Hypothalamus (tissue), 51 donors: ENCODE measurements at regions not wholly inside any gene's neighbourhood (a gene's known extent, or its start where the extent isn't known, plus 50 kb on each side); places are given as distances from the start of the nearest gene placed in this dataset.
A peak's percentile ranks its signal among the peaks of the same experiment; 100 is the strongest.

Source experiments
- DNase-seq, 51 donors: peaks; one replicate each; lab custom pipeline; 2025; lab: John Stamatoyannopoulos, UW

DNA sequence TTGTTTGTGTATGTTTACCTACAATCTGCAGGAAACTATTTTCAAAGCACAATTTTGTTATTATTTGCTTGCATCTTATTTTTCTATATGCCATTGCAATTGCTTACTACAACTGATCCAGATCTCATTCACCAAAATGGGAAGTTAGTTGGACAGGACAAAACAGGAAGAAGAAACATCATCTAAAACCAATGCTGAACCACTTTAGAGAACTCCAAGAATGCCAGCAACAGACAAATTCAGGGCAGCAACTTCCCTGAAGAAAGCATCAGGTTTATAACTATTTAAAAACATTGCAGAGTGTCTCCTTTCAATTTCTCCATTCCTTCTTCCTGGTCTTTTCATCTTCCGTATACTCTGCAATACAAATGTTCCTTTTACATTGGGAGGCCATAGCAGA, 82.4 kb upstream of the SMYD2 start:
- DNase-seq: no peak

DNA sequence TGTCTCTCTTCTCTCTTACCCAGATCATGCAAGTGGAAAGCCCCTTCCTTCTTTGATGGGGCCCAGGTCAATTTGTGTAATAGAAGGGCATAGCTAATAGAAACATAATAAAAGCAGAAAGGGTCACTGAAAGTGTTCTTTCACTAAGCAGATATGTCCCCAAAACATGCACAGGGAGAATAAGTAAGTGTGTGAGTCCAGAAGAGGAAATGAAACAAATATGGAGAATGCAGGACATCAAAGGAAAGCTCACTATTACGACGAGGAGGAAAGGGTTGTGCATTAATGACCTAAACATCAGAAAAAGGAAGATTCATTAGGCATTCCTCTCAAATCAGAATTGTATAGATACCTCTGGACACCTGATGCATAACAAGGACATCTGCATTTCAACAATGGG, 81.4 kb upstream of the SMYD2 start:
- DNase-seq: no peak

DNA sequence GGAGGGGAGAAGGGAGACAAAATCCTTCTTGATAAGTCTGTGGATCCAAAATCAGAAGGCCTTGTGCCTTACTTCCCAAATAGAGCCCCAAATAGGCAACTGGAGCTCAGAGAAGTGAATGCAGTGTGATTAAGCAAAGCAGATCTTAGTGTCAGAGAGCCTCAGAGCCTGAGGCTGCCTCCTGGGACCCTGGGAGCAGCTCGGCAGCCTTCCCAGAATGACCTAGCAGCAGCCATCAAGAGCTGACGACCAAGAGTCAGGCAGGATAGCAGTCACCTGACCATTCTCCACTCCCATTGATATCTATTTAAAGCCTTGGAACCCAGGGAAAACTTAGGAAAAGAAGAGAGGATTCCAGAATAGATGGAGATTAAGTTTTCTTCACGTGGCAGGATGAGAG, 78.0 kb upstream of the SMYD2 start:
- no peak for DNase-seq

DNA sequence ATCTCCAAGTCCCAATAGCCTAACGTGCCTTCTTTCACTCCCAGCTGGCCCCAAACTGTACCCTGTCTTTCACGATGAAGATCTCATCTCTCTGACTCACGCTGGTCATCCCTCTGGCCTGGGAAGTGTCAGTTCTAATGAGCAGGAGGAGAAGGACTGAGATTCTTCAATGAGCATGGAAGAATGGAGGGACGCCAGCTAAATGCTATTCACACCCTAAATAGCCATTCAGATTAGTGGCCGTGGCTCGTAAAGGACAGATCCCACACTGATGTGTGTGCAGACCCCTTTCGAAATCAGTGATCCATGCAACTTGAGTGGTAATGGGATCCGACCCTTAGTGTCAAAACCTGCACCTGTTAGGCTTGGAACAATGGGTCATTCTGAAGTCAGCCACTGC, 75.9 kb upstream of the SMYD2 start:
- DNase-seq: no peak

DNA sequence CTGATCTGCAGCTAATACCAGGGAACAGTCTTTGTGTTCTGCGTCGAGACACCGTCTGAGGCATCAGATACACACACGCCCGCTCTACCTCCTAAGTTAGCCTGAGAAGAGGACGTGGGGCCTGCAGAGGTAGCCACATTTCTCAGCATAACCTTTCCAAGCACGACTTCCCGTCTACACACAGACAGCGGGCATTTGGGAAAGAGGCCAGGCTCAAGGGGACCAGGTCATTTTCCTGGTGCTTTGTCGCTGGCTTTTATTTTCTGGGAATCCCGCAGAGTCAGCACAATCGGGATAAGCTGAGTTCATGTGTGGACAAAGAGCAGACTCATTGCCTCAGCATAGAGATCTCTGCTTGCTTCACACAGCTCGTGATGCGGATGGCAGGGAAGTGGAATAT, 72.5 kb upstream of the SMYD2 start:
- peak in 4 of 51 donors; percentile 5 to 60 (median 21) for DNase-seq

DNA sequence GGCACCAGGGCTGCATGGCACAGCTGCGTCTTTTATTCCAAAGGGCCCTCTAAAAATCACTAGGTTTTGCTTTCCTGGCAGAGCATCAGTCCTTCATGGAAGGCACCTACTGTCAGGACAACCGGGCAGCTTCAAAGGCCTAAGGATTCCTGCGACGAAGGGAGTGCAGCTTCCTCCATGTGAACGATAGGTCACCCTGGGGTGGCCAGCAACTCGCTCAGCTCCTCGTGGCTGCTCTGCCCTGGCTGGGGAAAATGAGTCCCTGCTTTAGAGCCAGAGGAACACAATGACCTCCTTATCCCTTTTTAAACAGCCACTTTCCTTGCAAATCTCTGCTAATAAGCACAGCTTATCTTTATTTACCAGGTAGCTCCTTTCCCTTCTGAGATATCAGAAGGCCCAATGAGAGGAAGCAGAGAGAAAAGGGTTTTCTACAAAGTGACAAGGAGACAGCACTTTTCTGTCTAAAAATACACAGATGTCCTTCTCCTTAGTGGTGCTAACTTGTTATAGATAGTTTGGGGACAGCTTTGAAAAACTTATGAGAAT, 71.6 kb upstream of the SMYD2 start:
- DNase-seq: peak in 4 of 51 donors; percentile 2 to 11 (median 6)

DNA sequence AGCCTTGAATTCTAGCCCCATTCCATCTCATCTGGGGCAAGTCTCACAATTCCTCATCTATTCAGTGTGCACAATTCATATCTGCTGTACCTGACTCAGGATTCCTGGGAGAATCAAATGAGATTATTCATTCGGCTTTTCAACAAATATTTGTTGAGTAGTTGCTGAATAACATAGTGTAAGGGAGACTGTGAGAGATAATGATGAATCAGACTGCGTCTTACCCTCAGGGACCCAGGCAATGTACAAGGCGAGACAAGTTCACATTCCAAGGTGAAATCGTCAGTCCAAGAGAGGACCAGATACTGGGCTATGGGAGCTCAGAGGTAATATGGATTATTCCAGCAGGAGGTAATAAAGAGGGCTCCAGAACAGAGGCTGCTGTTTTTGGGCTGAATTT, 67.8 kb upstream of the SMYD2 start:
- DNase-seq: no peak

DNA sequence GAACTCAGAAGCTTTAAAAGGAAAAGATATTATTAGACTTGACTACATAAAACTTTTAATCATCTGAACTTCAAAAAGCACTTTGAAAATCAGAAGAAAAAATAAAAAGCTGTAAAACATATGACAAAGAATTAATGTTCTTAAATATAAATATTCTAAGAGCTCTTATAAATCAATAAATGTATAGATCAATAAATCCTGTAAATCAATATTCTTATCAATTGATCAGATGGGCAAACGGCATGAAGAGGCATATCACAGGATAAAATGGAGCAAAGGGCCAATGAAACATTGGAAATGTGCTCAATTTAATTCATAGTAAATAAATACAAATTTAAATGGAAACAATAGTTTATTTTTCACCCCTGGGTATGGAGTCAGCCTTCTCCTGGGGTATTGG, 66.1 kb upstream of the SMYD2 start:
- no peak for DNase-seq

DNA sequence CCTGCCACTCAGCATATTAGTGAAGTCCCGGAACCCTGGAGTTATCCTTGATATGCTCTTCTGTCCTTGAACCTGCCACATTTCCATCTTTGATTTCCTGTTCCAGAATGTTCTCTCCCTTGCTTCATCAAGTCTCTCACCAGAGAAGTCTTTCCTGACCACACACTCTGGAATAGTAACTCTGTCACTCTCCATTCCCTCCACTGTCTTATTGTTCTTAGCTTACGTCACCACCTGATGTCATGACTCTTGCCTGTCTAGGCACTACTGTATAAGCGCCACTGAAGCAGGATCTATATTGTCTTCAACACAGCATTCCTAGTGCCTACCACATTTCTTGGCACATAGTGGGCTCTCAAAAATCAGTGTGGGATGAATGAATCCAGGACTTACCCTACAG, 65.4 kb upstream of the SMYD2 start:
- no peak for DNase-seq

DNA sequence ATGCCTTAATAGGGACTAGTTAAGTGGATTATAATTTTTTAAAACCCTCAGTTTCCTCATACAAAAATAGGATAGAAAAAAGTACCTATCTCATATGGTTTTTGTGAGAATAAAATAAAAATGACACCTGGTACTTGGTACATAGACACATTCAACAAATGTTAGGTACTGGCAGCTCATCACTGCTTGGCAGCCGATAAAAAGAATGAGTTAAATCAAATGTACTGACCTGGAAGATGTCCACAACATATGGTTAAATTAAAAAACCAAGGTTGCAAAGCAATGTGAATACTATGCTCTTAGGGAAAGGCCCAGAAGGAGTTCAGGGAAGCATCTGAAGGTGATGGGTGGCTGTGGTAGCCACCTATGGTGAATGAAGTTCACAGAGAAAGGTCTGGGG, 64.9 kb upstream of the SMYD2 start:
- DNase-seq: no peak

DNA sequence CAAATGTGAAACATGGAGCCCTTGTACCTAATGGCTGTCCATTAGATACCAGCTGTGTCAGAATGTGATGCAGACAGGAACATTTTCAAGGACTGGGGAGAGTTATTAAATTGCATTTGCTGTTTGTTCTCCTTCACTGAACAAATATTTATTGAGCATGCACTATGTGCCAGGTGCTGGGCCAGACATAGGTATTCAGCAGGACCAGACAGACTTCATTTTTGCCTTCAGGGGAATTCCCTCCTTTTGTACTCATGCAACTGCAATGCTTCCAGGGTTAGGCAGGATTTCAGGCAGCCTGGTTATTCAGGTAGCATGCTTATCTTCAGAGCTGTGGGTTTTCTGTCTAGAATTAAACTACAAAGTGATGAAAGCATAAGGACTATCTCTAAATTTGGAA, 64.2 kb upstream of the SMYD2 start:
- no peak for DNase-seq

DNA sequence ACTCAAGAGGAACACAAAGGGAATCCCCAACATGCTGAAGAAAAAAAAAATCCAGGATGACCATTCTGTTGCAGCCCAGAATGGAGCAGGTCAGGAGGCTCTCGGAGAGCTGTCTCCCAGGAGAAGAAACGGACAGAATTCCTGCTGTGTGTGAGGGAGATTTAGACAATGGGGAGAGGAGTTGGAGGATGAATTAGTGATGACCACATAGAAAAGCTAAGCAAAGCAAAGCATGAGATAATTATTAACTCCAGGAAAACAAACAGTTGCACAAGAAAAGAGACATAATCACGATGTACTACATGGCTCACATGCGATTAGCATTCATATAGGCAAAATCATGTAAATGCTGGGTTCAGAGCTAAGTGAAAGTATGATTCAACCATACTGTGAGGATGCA, 61.1 kb upstream of the SMYD2 start:
- no peak for DNase-seq

DNA sequence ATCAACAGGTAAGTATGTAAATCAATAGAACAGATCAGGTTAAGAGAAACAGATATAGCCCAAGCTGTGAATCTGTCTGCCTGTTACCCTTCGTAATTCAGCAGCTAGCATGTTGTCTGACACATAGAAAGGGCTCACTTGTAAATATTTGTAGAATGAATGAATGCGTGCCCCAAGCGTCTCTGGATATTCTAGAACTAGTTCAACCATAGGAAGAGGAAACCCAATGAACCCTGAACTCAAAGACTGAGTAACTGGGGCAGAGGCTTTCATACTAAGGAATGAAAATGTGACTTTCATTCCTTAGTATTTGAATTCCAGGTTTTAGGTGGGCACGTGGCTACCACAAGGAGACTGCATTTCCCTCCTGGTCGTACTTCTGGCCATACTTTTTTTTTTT, 60.1 kb upstream of the SMYD2 start:
- DNase-seq: no peak

DNA sequence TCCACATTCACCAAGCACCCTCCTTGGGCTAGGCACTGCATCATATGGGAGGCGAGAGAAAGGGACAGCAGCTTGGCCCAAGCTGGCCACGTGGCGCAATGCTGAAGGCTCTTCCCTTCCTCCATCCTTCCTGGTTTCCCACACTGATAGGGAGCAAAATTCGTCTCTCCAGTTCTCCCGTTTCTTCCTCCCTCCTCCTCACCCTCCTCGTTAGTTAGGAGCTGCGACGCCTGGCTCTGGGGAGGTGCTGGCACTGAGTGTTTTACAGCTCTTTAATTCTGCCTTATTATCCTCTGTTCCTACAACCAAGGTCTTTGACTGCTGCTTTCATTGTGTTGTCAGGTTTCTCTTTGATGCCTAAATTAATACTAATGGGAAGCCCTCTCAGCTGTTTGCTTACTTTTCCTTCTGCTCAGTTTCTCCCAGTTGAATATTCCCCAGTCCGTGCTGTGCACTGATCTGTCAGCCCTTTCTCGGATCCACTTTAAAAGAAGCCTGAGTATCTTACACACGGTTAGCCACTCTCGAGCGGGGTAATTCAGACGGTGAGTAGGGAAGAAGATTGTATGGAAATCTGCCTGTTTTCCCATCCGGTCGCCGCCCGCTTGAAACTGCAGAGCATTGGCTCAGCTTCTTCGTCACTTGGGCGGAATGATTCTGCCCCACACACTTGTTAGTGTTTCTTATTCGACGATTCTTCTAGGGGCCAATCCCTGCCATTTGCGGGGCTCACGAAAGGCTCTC, 56.2 kb upstream of the SMYD2 start:
- peak in 2 of 51 donors; percentile 8 to 14 for DNase-seq

DNA sequence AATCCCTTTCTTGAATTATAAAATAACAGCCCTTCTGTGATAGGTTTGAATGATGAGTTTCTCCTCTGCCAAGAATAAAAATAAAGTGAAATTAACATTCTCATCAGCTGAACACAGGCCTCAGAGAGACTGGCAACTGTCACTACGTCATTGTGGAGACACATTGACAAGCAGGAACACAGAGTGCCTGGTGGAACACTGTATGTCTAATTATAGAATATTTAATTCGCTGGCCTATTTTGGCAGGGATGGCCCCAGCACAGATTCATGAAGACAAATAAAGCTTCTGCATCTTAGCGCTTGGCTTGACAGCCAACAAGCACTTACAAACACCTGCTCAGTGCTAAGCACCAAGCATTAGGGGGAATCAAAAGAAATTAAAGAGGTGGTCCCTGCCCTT, 52.0 kb upstream of the SMYD2 start:
- peak in 5 of 51 donors; percentile 1 to 17 (median 7) for DNase-seq

DNA sequence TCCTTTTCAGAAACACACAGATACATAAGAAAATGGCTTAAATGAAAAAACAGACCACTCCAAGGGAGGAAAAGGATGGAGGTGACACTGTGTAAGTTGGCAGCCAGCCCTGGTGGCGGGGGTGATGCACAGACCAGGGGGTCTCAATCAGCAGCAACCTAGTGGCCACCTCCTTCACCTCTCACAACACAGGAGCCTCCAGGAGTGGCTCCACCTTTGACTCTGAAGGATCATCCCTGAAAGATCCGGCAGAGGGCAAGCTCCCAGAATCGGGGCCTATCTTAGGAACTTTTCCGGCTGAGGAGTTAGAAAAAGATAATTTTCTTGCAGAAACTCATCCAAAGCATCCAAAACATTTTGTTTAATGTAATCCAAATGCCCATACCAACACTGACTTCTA, 51.2 kb upstream of the SMYD2 start:
- no peak for DNase-seq
